Uterus (tissue), 3 donors: ENCODE measurements at regions not wholly inside any gene's neighbourhood (a gene's known extent, or its start where the extent isn't known, plus 50 kb on each side); places are given as distances from the start of the nearest gene placed in this dataset.

Experiments
- DNase-seq, 2 donors: peaks; one replicate each; pipeline ENCODE4 v3.0.0-alpha.2; 2019 to 2020
- H3K27ac ChIP-seq, 2 donors: fragments of 200-600 bp; sonication (generic); 1 replicate in 1 of 2; 2 replicates in 1 of 2; pipeline ENCODE4 v1.5.1; 2016 to 2018
- H3K27me3 ChIP-seq, 2 donors: fragments of 200-600 bp; sonication (generic); one replicate each; pipeline ENCODE4 v1.5.1; 2018 to 2019; ENCODE audit warnings: control low read depth in 1 of 2
- H3K36me3 ChIP-seq, 2 donors: fragments of 200-600 bp; sonication (generic); one replicate each; pipeline ENCODE4 v1.5.1; 2019; ENCODE audit warnings: control low read depth in 1 of 2
- H3K4me1 ChIP-seq, 2 donors: fragments of 200-600 bp; sonication (generic); one replicate each; pipeline ENCODE4 v1.5.1; 2018 to 2019; ENCODE audit warnings: control low read depth in 1 of 2
- H3K4me3 ChIP-seq, 2 donors: fragments of 200-600 bp; sonication (generic); 1 replicate in 1 of 2; 2 replicates in 1 of 2; pipeline ENCODE4 v1.5.1; 2018 to 2019; ENCODE audit warnings: mild to moderate bottlenecking in 1 of 2
- H3K9me3 ChIP-seq, 2 donors: fragments of 200-600 bp; sonication (generic); one replicate each; pipeline ENCODE4 v1.5.1; 2019; ENCODE audit warnings: control low read depth in 1 of 2
- CTCF ChIP-seq, 4 experiments: fragments of 200-600 bp in 2 of 4; fragments of 450-650 bp in 2 of 4; sonication (generic) in 2 of 4; IDR thresholded peaks; one replicate each; pipeline ENCODE4 v1.5.1; 2016 to 2019; ENCODE audit warnings: antibody characterized with exemption in 4 of 4, mild to moderate bottlenecking in 2 of 4, moderate library complexity in 1 of 4
- POLR2A ChIP-seq, 2 donors: fragments of 450-650 bp; IDR thresholded peaks; one replicate each; pipeline ENCODE4 v1.6.1; 2016; ENCODE audit warnings: antibody characterized with exemption in 2 of 2, mild to moderate bottlenecking in 1 of 2, moderate library complexity in 1 of 2
- intact Hi-C: fragments of 100-400 bp; cut with DNase I; formaldehyde crosslinking; loops from one replicate; pipeline ENCODE4 v1.15.1; 2023; ENCODE audit warnings: low total_unique reads
- donor health status: DM: yes; HTN: yes; CAD: no.

- DNase-seq: no peak
- intact Hi-C loops: no loop called here
- Histone ChIP-seq H3K4me3 (no peak overlapping the region), H3K27me3 (no peaks in the 10 kb centered on the region), H3K27ac (no peak overlapping the region), H3K9me3 (no peaks in the 10 kb centered on the region), H3K4me1 (no peaks in the 10 kb centered on the region), H3K36me3 (no peaks in the 10 kb centered on the region)
- TF ChIP-seq POLR2A (IDR thresholded peaks at IDR 0.05) (no peak), CTCF (IDR thresholded peaks at IDR 0.05) (no peak)
Observed at GRCh38 chr3:181582619-181583018, 129.1 kb upstream of the SOX2 start.

DNA sequence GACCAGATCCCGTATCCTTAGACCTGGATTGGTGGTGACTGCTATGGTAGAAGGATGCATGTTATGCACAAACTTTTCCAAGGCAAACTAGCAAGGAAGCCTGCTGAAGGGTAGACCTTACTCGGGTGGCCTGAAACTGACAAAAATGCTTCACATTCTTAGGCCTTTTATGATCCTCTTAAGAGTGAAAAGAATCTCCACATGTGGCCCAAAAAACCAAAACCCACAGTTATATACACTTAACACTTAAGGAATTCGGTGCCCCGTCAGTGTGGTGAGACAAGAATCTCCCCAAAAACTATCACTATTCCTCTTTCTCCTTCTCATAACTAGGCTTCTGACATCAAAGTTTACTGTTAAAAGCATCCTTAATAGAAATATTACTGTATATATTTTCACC lies 130.1 kb upstream of the SOX2 start:
- TF ChIP-seq CTCF (IDR thresholded peaks at IDR 0.05) (no peak), POLR2A (IDR thresholded peaks at IDR 0.05) (no peak)

DNA sequence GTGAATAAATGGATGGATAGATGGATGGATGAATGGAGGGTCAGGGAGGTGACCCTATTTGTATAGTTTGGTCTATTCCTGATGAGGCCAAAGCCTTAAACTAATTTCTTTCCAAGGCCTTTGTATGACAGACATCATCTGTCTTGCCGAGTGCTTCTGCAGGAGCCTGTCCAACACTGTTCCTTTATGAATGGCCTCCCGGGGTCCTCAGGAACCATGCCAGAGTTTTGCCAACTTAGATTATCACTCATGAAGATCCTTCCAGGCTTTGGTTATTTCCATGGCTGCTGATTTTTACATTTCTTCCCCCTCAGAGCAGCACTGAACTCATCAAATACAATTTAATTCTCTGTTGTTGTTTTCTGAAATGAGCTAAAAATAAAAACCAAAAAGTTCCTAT lies 133.0 kb upstream of the SOX2 start:
- intact Hi-C loops: no loop called here
- Histone ChIP-seq H3K4me3 (no peak overlapping the region), H3K9me3 (no peaks in the 10 kb centered on the region), H3K27ac (no peak overlapping the region), H3K27me3 (no peaks in the 10 kb centered on the region), H3K4me1 (no peaks in the 10 kb centered on the region), H3K36me3 (no peaks in the 10 kb centered on the region)
- DNase-seq: no peak
- TF ChIP-seq CTCF (IDR thresholded peaks at IDR 0.05) (no peak), POLR2A (IDR thresholded peaks at IDR 0.05) (no peak)

More for the DNA sequence above, 130.1 kb upstream of the SOX2 start:
- DNase-seq: no peak
- no peaks in the 10 kb centered on the region for H3K9me3 ChIP-seq
- no peaks in the 10 kb centered on the region for H3K27me3 ChIP-seq
- no peak overlapping the region for H3K4me3 ChIP-seq
- intact Hi-C loops: no loop called here
- no peak overlapping the region for H3K27ac ChIP-seq
- H3K4me1 ChIP-seq: no peaks in the 10 kb centered on the region
- H3K36me3 ChIP-seq: no peaks in the 10 kb centered on the region

- H3K9me3 ChIP-seq: no peaks in the 10 kb centered on the region
- intact Hi-C loops: no loop called here
- no peak overlapping the region for H3K27ac ChIP-seq
- TF ChIP-seq POLR2A (IDR thresholded peaks at IDR 0.05) (no peak), CTCF (IDR thresholded peaks at IDR 0.05) (no peak)
- no peak overlapping the region for H3K4me3 ChIP-seq
- no peaks in the 10 kb centered on the region for H3K27me3 ChIP-seq
- no peaks in the 10 kb centered on the region for H3K4me1 ChIP-seq
- no peaks in the 10 kb centered on the region for H3K36me3 ChIP-seq
- no peak for DNase-seq
Observed at GRCh38 chr3:181572432-181572831, 139.3 kb upstream of the SOX2 start.

GRCh38 chr3:181570472-181570871 lies 141.3 kb upstream of the SOX2 start:
- no peak for DNase-seq

More at GRCh38 chr3:181570472-181570871, 141.3 kb upstream of the SOX2 start:
- H3K4me1 ChIP-seq: no peaks in the 10 kb centered on the region
- no peaks in the 10 kb centered on the region for H3K27me3 ChIP-seq
- no peak for TF ChIP-seq CTCF (IDR thresholded peaks at IDR 0.05)
- TF ChIP-seq POLR2A (IDR thresholded peaks at IDR 0.05): no peak
- no peaks in the 10 kb centered on the region for H3K36me3 ChIP-seq
- H3K27ac ChIP-seq: no peak overlapping the region
- no peaks in the 10 kb centered on the region for H3K9me3 ChIP-seq
- intact Hi-C loops: no loop called here
- no peak overlapping the region for H3K4me3 ChIP-seq
